A673 (cell line): ENCODE measurements at regions not wholly inside any gene's neighbourhood (a gene's known extent, or its start where the extent isn't known, plus 50 kb on each side); places are given as distances from the start of the nearest gene placed in this dataset.

Experiments used
- CTCF ChIP-seq: fragments of 300-800, 200-600 bp; sonication (generic); conservative IDR thresholded peaks from 2 replicates; pipeline ENCODE4 v1.5.1; 2017; ENCODE audit warnings: low read depth, mild to moderate bottlenecking, antibody characterized with exemption, low read length, moderate library complexity, mixed read lengths
- EZH2 ChIP-seq: fragments of 200-600 bp; sonication (generic); IDR thresholded peaks from 2 replicates; pipeline ENCODE4 v1.6.1; 2017; ENCODE audit warnings: borderline replicate concordance, low read depth, mild to moderate bottlenecking, mixed read lengths, antibody characterized with exemption, low read length; ENCODE audit not compliant: poor library complexity, severe bottlenecking

- TF ChIP-seq CTCF (no peak), EZH2 (no peak)
Measured at GRCh38 chr4:124028182-124028581, 631.6 kb downstream of the SPRY1 start.
